Panc1 (cell line): ENCODE measurements at regions not wholly inside any gene's neighbourhood (a gene's known extent, or its start where the extent isn't known, plus 50 kb on each side); places are given as distances from the start of the nearest gene placed in this dataset.

Source experiments
- ATAC-seq: fragments of 200-7000 bp; cut with Tn5 transposase; 2 replicates; pipeline ENCODE4 v1.9.1; 2020; ENCODE audit warnings: mild to moderate bottlenecking, moderate library complexity
- BruUV-seq: library from RNA; stranded (reverse); fragments of 400-500 nt; replicated peaks from 2 replicates; lab custom pipeline; 2021; lab: Mats Ljungman, UMichigan
- CTCF ChIA-PET: fragments of 300-600 bp; sonication (Branson Sonifier 250); formaldehyde crosslinking; loops from one replicate; lab custom pipeline; 2022; ENCODE audit warnings: antibody characterized with exemption; lab: Charles Lee
- POLR2A ChIA-PET: fragments of 300-600 bp; sonication (Branson Sonifier 250); formaldehyde crosslinking; loops from one replicate; lab custom pipeline; 2022; ENCODE audit warnings: antibody characterized with exemption; lab: Charles Lee
- DNase-seq: peaks from one replicate; pipeline ENCODE4 v3.0.0-alpha.2; 2010; ENCODE audit warnings: low read depth, low spot score
- H3K27ac ChIP-seq: 2 replicates; pipeline ENCODE4 v1.5.1; 2011; ENCODE audit warnings: mild to moderate bottlenecking, low read length, inconsistent platforms
- H3K27me3 ChIP-seq: fragments of 200-500 bp; sonication (Bioruptor generic); 2 replicates; pipeline ENCODE4 v1.6.0; 2014; ENCODE audit warnings: low read length, inconsistent platforms; ENCODE audit not compliant: control insufficient read depth, insufficient read depth
- H3K36me3 ChIP-seq: fragments of 200-500 bp; sonication (Bioruptor generic); 2 replicates; pipeline ENCODE4 v1.5.1; 2014; ENCODE audit warnings: inconsistent platforms, mild to moderate bottlenecking, low read length, moderate library complexity; ENCODE audit not compliant: control insufficient read depth, insufficient read depth
- H3K4me1 ChIP-seq: 2 replicates; pipeline ENCODE4 v1.5.1; 2011; ENCODE audit warnings: inconsistent platforms, mild to moderate bottlenecking, low read length, moderate library complexity; ENCODE audit not compliant: control insufficient read depth, insufficient read depth
- H3K4me3 ChIP-seq, 2 experiments: 2 replicates each; pipeline ENCODE4 v1.5.1; 2011 to 2012; ENCODE audit warnings: low read depth in 2 of 2, low read length in 2 of 2, mild to moderate bottlenecking in 2 of 2, inconsistent platforms in 1 of 2, moderate library complexity in 1 of 2
- H3K9me3 ChIP-seq: fragments of 200-500 bp; sonication (Bioruptor generic); 2 replicates; pipeline ENCODE4 v1.5.1; 2014; ENCODE audit warnings: low read depth, mild to moderate bottlenecking, inconsistent platforms, low read length, moderate library complexity; ENCODE audit not compliant: control insufficient read depth, insufficient read depth
- POLR2AphosphoS5 ChIP-seq: IDR thresholded peaks from 2 replicates; pipeline ENCODE4 v1.6.1; 2012; ENCODE audit warnings: mild to moderate bottlenecking, low read depth, low read length, moderate library complexity
- REST ChIP-seq, 2 experiments: IDR thresholded peaks; 2 replicates each; pipeline ENCODE4 v1.6.1; 2011 to 2012; ENCODE audit warnings: low read depth in 2 of 2, control low read depth in 1 of 2, low read length in 1 of 2, mild to moderate bottlenecking in 1 of 2, moderate library complexity in 1 of 2; ENCODE audit not compliant: insufficient read depth in 1 of 2
- SIN3A ChIP-seq: IDR thresholded peaks from 2 replicates; pipeline ENCODE4 v1.6.1; 2012; ENCODE audit warnings: low read depth, mild to moderate bottlenecking, low read length, moderate library complexity, borderline replicate concordance; ENCODE audit not compliant: insufficient read depth
- TCF7L2 ChIP-seq: IDR thresholded peaks from 2 replicates; pipeline ENCODE4 v1.6.1; 2011; ENCODE audit warnings: mild to moderate bottlenecking, low read depth, low read length, inconsistent platforms
- in situ Hi-C: cut with HindIII; loops from 2 replicates; pipeline ENCODE4 v1.10.0; 2016; ENCODE audit warnings: low sequenced_read_pairs, low pct_unique_long_range_greater_than_20kb
- intact Hi-C: fragments of 100-400 bp; cut with micrococcal nuclease; formaldehyde crosslinking; loops from one replicate; pipeline ENCODE4 v1.10.0; 2022; ENCODE audit not compliant: unreplicated experiment
- TF ChIP-seq, protein P1 (sequence below): fragments of 450-650 bp; IDR thresholded peaks from 2 replicates; pipeline ENCODE4 v1.5.1; 2017; ENCODE audit warnings: mild to moderate bottlenecking

DNA sequence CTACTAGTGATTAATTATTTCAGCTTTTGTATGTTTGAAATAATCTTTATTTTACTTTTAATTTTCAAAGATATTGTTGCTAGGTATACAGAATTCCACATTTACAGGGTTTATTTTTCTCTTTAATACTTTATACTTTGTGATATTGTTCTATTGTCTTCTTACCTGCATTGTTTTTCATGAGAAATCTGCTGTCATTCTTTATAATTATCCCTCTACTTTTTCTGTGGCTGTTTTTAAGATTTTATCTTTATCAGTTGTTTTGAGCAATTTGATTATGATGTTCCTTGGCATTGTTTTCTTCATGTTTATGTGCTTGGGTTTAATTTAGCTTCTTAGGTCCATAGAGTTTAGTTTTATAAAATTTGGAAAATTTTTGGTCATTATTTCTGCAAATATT is 168.6 kb downstream of the DTWD1 start:
- Histone ChIP-seq H3K9me3 (peaks cover 10% of the 10 kb centered on the region; the same call in 1 of the 2 replicates), H3K27me3 (no peaks in the 10 kb centered on the region), H3K36me3 (no peaks in the 10 kb centered on the region), H3K4me3 (no peak overlapping the region), H3K4me1 (no peaks in the 10 kb centered on the region), H3K27ac (no peak overlapping the region)
- intact Hi-C loops (no loop called here), in situ Hi-C loops (no loop called here)
- ATAC-seq: no peak
- TF ChIP-seq TCF7L2: no peak
- no peak for TF ChIP-seq SIN3A
- no peak for TF ChIP-seq POLR2AphosphoS5
- TF ChIP-seq REST (IDR thresholded peaks at IDR 0.05; ENCODE audit: insufficient read depth in 1 of 2, low read depth in 2 of 2, low read length in 1 of 2): no peak
- TF ChIP-seq, protein P1, sequence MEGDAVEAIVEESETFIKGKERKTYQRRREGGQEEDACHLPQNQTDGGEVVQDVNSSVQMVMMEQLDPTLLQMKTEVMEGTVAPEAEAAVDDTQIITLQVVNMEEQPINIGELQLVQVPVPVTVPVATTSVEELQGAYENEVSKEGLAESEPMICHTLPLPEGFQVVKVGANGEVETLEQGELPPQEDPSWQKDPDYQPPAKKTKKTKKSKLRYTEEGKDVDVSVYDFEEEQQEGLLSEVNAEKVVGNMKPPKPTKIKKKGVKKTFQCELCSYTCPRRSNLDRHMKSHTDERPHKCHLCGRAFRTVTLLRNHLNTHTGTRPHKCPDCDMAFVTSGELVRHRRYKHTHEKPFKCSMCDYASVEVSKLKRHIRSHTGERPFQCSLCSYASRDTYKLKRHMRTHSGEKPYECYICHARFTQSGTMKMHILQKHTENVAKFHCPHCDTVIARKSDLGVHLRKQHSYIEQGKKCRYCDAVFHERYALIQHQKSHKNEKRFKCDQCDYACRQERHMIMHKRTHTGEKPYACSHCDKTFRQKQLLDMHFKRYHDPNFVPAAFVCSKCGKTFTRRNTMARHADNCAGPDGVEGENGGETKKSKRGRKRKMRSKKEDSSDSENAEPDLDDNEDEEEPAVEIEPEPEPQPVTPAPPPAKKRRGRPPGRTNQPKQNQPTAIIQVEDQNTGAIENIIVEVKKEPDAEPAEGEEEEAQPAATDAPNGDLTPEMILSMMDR: no peak
- POLR2A ChIA-PET: no interaction called here
- CTCF ChIA-PET: no interaction called here
- DNase-seq: no peak
- BruUV-seq: no TSS peak

- in situ Hi-C loops (no loop called here), intact Hi-C loops (no loop called here)
- no TSS peak for BruUV-seq
- Histone ChIP-seq H3K36me3 (no peaks in the 10 kb centered on the region), H3K9me3 (peaks cover 10% of the 10 kb centered on the region; the same call in 1 of the 2 replicates), H3K4me1 (no peaks in the 10 kb centered on the region), H3K27me3 (no peaks in the 10 kb centered on the region), H3K27ac (no peak overlapping the region), H3K4me3 (no peak overlapping the region)
- no peak for TF ChIP-seq REST (IDR thresholded peaks at IDR 0.05; ENCODE audit: insufficient read depth in 1 of 2, low read depth in 2 of 2, low read length in 1 of 2)
- TF ChIP-seq SIN3A: no peak
- no peak for TF ChIP-seq TCF7L2
- no peak for TF ChIP-seq POLR2AphosphoS5
- TF ChIP-seq, protein P1: no peak
- ATAC-seq: no peak
- POLR2A ChIA-PET: no interaction called here
- DNase-seq: no peak
- CTCF ChIA-PET: no interaction called here
These were observed 173.1 kb downstream of the DTWD1 start for GRCh38 chr15:49793943-49794342.
